OCI-LY7 (cell line): ENCODE measurements at regions not wholly inside any gene's neighbourhood (a gene's known extent, or its start where the extent isn't known, plus 50 kb on each side); places are given as distances from the start of the nearest gene placed in this dataset.

Experiments used
- BruUV-seq: library from RNA; stranded (reverse); fragments of 400-500 nt; replicated peaks from 2 replicates; lab custom pipeline; 2021; lab: Mats Ljungman, UMichigan
- CTCF ChIA-PET: fragments of 300-600 bp; sonication (Branson Sonifier 250); formaldehyde crosslinking; loops from one replicate; lab custom pipeline; 2022; ENCODE audit warnings: antibody characterized with exemption; ENCODE audit not compliant: unreplicated experiment; lab: Charles Lee
- POLR2A ChIA-PET: fragments of 300-600 bp; sonication (Branson Sonifier 250); formaldehyde crosslinking; loops from one replicate; lab custom pipeline; 2022; ENCODE audit warnings: antibody characterized with exemption; lab: Charles Lee
- DNase-seq: peaks from one replicate; pipeline ENCODE4 v3.0.0-alpha.2; 2015; ENCODE audit warnings: low spot score
- H2AFZ ChIP-seq: fragments of 200-600 bp; sonication (generic), shearing (Covaris generic); 2 replicates; pipeline ENCODE4 v1.6.1; 2014; ENCODE audit warnings: mild to moderate bottlenecking, antibody characterized with exemption, low read length, moderate library complexity
- H3K27ac ChIP-seq: fragments of 200-600 bp; sonication (generic); 2 replicates; pipeline ENCODE4 v1.5.1; 2014; ENCODE audit warnings: mixed run types, low read depth, mild to moderate bottlenecking, moderate library complexity, low read length, inconsistent platforms; ENCODE audit not compliant: poor library complexity, severe bottlenecking
- H3K36me3 ChIP-seq: fragments of 200-600 bp; sonication (generic); 2 replicates; pipeline ENCODE4 v1.6.1; 2014; ENCODE audit warnings: mild to moderate bottlenecking, antibody characterized with exemption, low read length, moderate library complexity, mixed read lengths; ENCODE audit not compliant: insufficient read depth
- H3K4me1 ChIP-seq: fragments of 200-600 bp; sonication (generic); 2 replicates; pipeline ENCODE4 v1.5.1; 2014; ENCODE audit warnings: mild to moderate bottlenecking, low read length; ENCODE audit not compliant: insufficient read depth, poor library complexity, severe bottlenecking
- H3K4me2 ChIP-seq: fragments of 200-600 bp; sonication (generic); 2 replicates; pipeline ENCODE4 v1.6.1; 2014; ENCODE audit warnings: mild to moderate bottlenecking, low read length
- H3K4me3 ChIP-seq: fragments of 200-600 bp; sonication (generic); 2 replicates; pipeline ENCODE4 v1.5.1; 2014; ENCODE audit warnings: mild to moderate bottlenecking, low read depth, low read length; ENCODE audit not compliant: poor library complexity, severe bottlenecking
- H3K79me2 ChIP-seq: fragments of 200-600 bp; sonication (generic); 2 replicates; pipeline ENCODE4 v1.6.1; 2016; ENCODE audit warnings: low read depth, mild to moderate bottlenecking, low read length, moderate library complexity, mixed read lengths; ENCODE audit not compliant: insufficient read depth
- H3K9me2 ChIP-seq: fragments of 200-600 bp; sonication (generic); 2 replicates; pipeline ENCODE4 v1.6.1; 2016; ENCODE audit warnings: mild to moderate bottlenecking, low read length, mixed read lengths; ENCODE audit not compliant: insufficient read depth
- H3K9me3 ChIP-seq: fragments of 200-600 bp; sonication (generic); 2 replicates; pipeline ENCODE4 v1.6.1; 2014; ENCODE audit warnings: mild to moderate bottlenecking, mixed run types, low read length, mixed read lengths
- H4K20me1 ChIP-seq: fragments of 200-600 bp; sonication (generic); 2 replicates; pipeline ENCODE4 v1.6.1; 2014; ENCODE audit warnings: mild to moderate bottlenecking, antibody characterized with exemption, low read length, moderate library complexity, mixed read lengths; ENCODE audit not compliant: insufficient read depth
- CTCF ChIP-seq: fragments of 200-600 bp; sonication (generic); conservative IDR thresholded peaks from 2 replicates; pipeline ENCODE4 v1.5.1; 2014; ENCODE audit warnings: mild to moderate bottlenecking, antibody characterized with exemption, low read length, moderate library complexity, mixed read lengths
- EZH2phosphoT487 ChIP-seq: fragments of 200-600 bp; sonication (generic); IDR thresholded peaks from 2 replicates; pipeline ENCODE4 v1.6.1; 2018; ENCODE audit warnings: low read depth, borderline replicate concordance, mild to moderate bottlenecking, mixed run types, antibody characterized with exemption, low read length, moderate library complexity, mixed read lengths
- intact Hi-C: fragments of 100-400 bp; cut with micrococcal nuclease; formaldehyde crosslinking; loops from one replicate; pipeline ENCODE4 v1.10.0; 2022; ENCODE audit not compliant: unreplicated experiment

GRCh38 chr17:13134076-13134475 lies 116.2 kb upstream of the ELAC2 start:
- no peaks in the 10 kb centered on the region for H3K36me3 ChIP-seq
- H4K20me1 ChIP-seq = no peaks in the 10 kb centered on the region
- intact Hi-C loops = no loop called here
- H3K4me3 ChIP-seq = no peak overlapping the region
- H3K4me2 ChIP-seq = no peak overlapping the region
- no peaks in the 10 kb centered on the region for H3K9me3 ChIP-seq
- BruUV-seq = no TSS peak
- TF ChIP-seq EZH2phosphoT487 = no peak
- TF ChIP-seq CTCF = no peak
- H3K4me1 ChIP-seq = no peaks in the 10 kb centered on the region
- ChIA-PET CTCF (no interaction called here), POLR2A (interaction anchor here (0.6 kb wide), 1 partner anchor 63 kb away, joined by 3 read pairs; no protein-coding TSS in a partner anchor)
- no peak for DNase-seq
- no peaks in the 10 kb centered on the region for H3K79me2 ChIP-seq
- H2AFZ ChIP-seq = no peak overlapping the region
- no peak overlapping the region for H3K27ac ChIP-seq
- no peaks in the 10 kb centered on the region for H3K9me2 ChIP-seq

- ChIA-PET CTCF (no interaction called here), POLR2A (no interaction called here)
- Histone ChIP-seq H3K4me2 (no peak overlapping the region), H4K20me1 (no peaks in the 10 kb centered on the region), H2AFZ (no peak overlapping the region), H3K79me2 (no peaks in the 10 kb centered on the region), H3K9me3 (no peaks in the 10 kb centered on the region), H3K27ac (no peak overlapping the region), H3K4me3 (no peak overlapping the region), H3K36me3 (no peaks in the 10 kb centered on the region), H3K4me1 (no peaks in the 10 kb centered on the region), H3K9me2 (no peaks in the 10 kb centered on the region)
- DNase-seq = no peak
- intact Hi-C loops = no loop called here
- BruUV-seq = no TSS peak
- TF ChIP-seq EZH2phosphoT487 = no peak
- no peak for TF ChIP-seq CTCF
Observed at GRCh38 chr17:13131225-13131624, 113.4 kb upstream of the ELAC2 start.

- CTCF ChIA-PET = no interaction called here
- intact Hi-C loops = no loop called here
- Histone ChIP-seq H3K9me2 (no peaks in the 10 kb centered on the region), H3K27ac (no peak overlapping the region), H3K4me2 (no peak overlapping the region), H2AFZ (no peak overlapping the region), H3K4me3 (no peak overlapping the region), H3K4me1 (no peaks in the 10 kb centered on the region), H3K79me2 (no peaks in the 10 kb centered on the region), H4K20me1 (no peaks in the 10 kb centered on the region), H3K9me3 (no peaks in the 10 kb centered on the region), H3K36me3 (no peaks in the 10 kb centered on the region)
- DNase-seq = no peak
- BruUV-seq = no TSS peak
- no peak for TF ChIP-seq EZH2phosphoT487
- no peak for TF ChIP-seq CTCF
- POLR2A ChIA-PET = no interaction called here
Observed at GRCh38 chr17:13129356-13129755, 111.5 kb upstream of the ELAC2 start.
